Kidney (tissue), 13 donors: ENCODE measurements at regions not wholly inside any gene's neighbourhood (a gene's known extent, or its start where the extent isn't known, plus 50 kb on each side); places are given as distances from the start of the nearest gene placed in this dataset.

Experiments used
- DNase-seq, 5 donors: peaks; one replicate each; pipeline ENCODE4 v3.0.0-alpha.2; 2013 to 2020
- FAIRE-seq: peaks from 2 replicates; lab custom pipeline; 2012; peaks lifted over from hg19 to GRCh38; lab: Jason Lieb, UNC
- H3K27ac ChIP-seq, 2 donors: one replicate each; pipeline ENCODE4 v1.7.0; 2013; ENCODE audit warnings: low read depth in 2 of 2, low read length in 2 of 2, inconsistent platforms in 1 of 2
- H3K27me3 ChIP-seq: one replicate; pipeline ENCODE4 v1.7.1; 2013; ENCODE audit warnings: low read length, inconsistent platforms; ENCODE audit not compliant: control insufficient read depth, insufficient read depth
- H3K36me3 ChIP-seq, 3 donors: one replicate each; pipeline versions ENCODE4 v1.7.0 to v1.7.1; 2013; ENCODE audit warnings: low read length in 3 of 3, control low read depth in 1 of 3, inconsistent platforms in 1 of 3; ENCODE audit not compliant: insufficient read depth in 3 of 3, control insufficient read depth in 2 of 3
- H3K4me1 ChIP-seq, 3 donors: one replicate each; pipeline versions ENCODE4 v1.7.0 to v1.7.1; 2013; ENCODE audit warnings: low read length in 3 of 3, inconsistent platforms in 1 of 3, low read depth in 1 of 3; ENCODE audit not compliant: control insufficient read depth in 2 of 3, insufficient read depth in 2 of 3
- H3K4me3 ChIP-seq, 3 donors: one replicate each; pipeline versions ENCODE4 v1.7.0 to v1.8.1; 2013; ENCODE audit warnings: low read length in 3 of 3, control low read depth in 1 of 3, inconsistent platforms in 1 of 3
- H3K9ac ChIP-seq, 3 donors: one replicate each; pipeline versions ENCODE4 v1.7.0 to v1.7.1; 2013; ENCODE audit warnings: low read length in 3 of 3, control low read depth in 1 of 3, inconsistent platforms in 1 of 3
- H3K9me3 ChIP-seq, 3 donors: one replicate each; pipeline versions ENCODE4 v1.7.0 to v1.7.1; 2013; ENCODE audit warnings: low read length in 3 of 3, control low read depth in 1 of 3, inconsistent platforms in 1 of 3; ENCODE audit not compliant: control insufficient read depth in 2 of 3, insufficient read depth in 1 of 3
- CTCF ChIP-seq: IDR thresholded peaks from 3 replicates; pipeline ENCODE4 v1.5.1; 2012; ENCODE audit warnings: mild to moderate bottlenecking, moderate library complexity, borderline replicate concordance; ENCODE audit not compliant: insufficient read depth; ENCODE audit errors: extremely low read depth
- intact Hi-C: fragments of 100-400 bp; cut with DNase I; formaldehyde crosslinking; loops from one replicate; pipeline ENCODE4 v1.11.1; 2022
- donor health status: control.
- donor health status: control.
- donor health status: control.
- donor health status: control.
- donor health status: control.
- donor health status: DM: yes; HTN: yes; CAD: no.
- donor health status: Normal renal cell carcinoma (clear cell type).

GRCh38 chr6:122524056-122524455, 52.4 kb upstream of the SERINC1 start:
- intact Hi-C loops, result loop anchor here (10.0 kb wide), 1 partner anchor 139 kb away; no protein-coding TSS in a partner anchor
- Histone ChIP-seq H3K9ac (no peak overlapping the region), H3K27me3 (no peaks in the 10 kb centered on the region), H3K9me3 (no peaks in the 10 kb centered on the region), H3K4me1 (no peaks in the 10 kb centered on the region), H3K27ac (no peak overlapping the region), H3K36me3 (no peaks in the 10 kb centered on the region), H3K4me3 (no peak overlapping the region)
- FAIRE-seq (no peak), DNase-seq (no peak)
- no peak for TF ChIP-seq CTCF

- H3K27me3 ChIP-seq, result no peaks in the 10 kb centered on the region
- DNase-seq (peak in 4 of 5 donors; percentile 48 to 80 (median 64)), FAIRE-seq (peak; percentile 66)
- H3K9me3 ChIP-seq, result no peaks in the 10 kb centered on the region
- H3K36me3 ChIP-seq, result no peaks in the 10 kb centered on the region
- intact Hi-C loops, result no loop called here
- H3K4me1 ChIP-seq, result no peaks in the 10 kb centered on the region
- H3K4me3 ChIP-seq, result no peak overlapping the region
- no peak overlapping the region for H3K27ac ChIP-seq
- H3K9ac ChIP-seq, result no peak overlapping the region
- TF ChIP-seq CTCF, result peak; percentile 92
These were observed 58.9 kb upstream of the SERINC1 start for GRCh38 chr6:122530440-122531046.

- TF ChIP-seq CTCF, result no peak
- no peaks in the 10 kb centered on the region for H3K36me3 ChIP-seq
- no peak overlapping the region for H3K9ac ChIP-seq
- intact Hi-C loops, result no loop called here
- no peaks in the 10 kb centered on the region for H3K4me1 ChIP-seq
- no peak overlapping the region for H3K27ac ChIP-seq
- no peaks in the 10 kb centered on the region for H3K9me3 ChIP-seq
- no peaks in the 10 kb centered on the region for H3K27me3 ChIP-seq
- DNase-seq (no peak), FAIRE-seq (no peak)
- no peak overlapping the region for H3K4me3 ChIP-seq
These were observed 61.9 kb upstream of the PKIB start for GRCh38 chr6:122548281-122548680.

- DNase-seq (no peak), FAIRE-seq (no peak)
- Histone ChIP-seq H3K27me3 (no peaks in the 10 kb centered on the region), H3K36me3 (no peaks in the 10 kb centered on the region), H3K4me1 (no peaks in the 10 kb centered on the region), H3K9me3 (no peaks in the 10 kb centered on the region), H3K9ac (no peak overlapping the region), H3K4me3 (no peak overlapping the region), H3K27ac (no peak overlapping the region)
- intact Hi-C loops, result no loop called here
- TF ChIP-seq CTCF, result no peak
These were observed 61.4 kb upstream of the PKIB start for GRCh38 chr6:122548820-122549219.
